ENCODE measurements at regions not wholly inside any gene's neighbourhood (a gene's known extent, or its start where the extent isn't known, plus 50 kb on each side); places are given as distances from the start of the nearest gene placed in this dataset.

DNA sequence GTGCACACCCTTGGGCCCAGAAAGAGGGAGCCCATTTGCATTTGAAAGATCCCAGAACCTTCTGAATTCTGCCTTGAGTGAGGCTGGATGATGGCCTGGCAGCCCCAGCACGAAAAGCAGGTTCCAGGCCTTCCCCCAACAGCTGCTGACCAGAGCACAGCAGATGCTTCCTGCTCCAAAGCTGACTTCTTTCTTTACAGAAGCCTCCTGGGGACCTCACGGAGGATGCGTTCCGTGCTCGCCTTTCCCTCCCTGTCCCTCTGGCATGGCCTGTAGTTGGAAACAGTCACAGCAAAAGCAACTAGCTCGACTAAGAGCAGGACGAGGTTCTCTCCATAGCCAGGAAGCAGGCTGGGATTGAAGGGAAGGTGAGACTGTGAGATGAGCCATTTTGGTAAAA is 107.7 kb upstream of the B3GAT1 start:
- TF ChIP-seq POLR2A (IDR thresholded peaks at IDR 0.05): no peak
- TF ChIP-seq, protein P1, sequence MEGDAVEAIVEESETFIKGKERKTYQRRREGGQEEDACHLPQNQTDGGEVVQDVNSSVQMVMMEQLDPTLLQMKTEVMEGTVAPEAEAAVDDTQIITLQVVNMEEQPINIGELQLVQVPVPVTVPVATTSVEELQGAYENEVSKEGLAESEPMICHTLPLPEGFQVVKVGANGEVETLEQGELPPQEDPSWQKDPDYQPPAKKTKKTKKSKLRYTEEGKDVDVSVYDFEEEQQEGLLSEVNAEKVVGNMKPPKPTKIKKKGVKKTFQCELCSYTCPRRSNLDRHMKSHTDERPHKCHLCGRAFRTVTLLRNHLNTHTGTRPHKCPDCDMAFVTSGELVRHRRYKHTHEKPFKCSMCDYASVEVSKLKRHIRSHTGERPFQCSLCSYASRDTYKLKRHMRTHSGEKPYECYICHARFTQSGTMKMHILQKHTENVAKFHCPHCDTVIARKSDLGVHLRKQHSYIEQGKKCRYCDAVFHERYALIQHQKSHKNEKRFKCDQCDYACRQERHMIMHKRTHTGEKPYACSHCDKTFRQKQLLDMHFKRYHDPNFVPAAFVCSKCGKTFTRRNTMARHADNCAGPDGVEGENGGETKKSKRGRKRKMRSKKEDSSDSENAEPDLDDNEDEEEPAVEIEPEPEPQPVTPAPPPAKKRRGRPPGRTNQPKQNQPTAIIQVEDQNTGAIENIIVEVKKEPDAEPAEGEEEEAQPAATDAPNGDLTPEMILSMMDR (IDR thresholded peaks at IDR 0.05): no peak

Data from uterus (tissue), 2 donors.